GM19240 (cell line): ENCODE measurements at regions not wholly inside any gene's neighbourhood (a gene's known extent, or its start where the extent isn't known, plus 50 kb on each side); places are given as distances from the start of the nearest gene placed in this dataset.

ENCODE experiments used
- DNase-seq: peaks from one replicate; pipeline ENCODE4 v3.0.0; 2011; ENCODE audit warnings: low spot score; ENCODE audit not compliant: insufficient read length

DNA sequence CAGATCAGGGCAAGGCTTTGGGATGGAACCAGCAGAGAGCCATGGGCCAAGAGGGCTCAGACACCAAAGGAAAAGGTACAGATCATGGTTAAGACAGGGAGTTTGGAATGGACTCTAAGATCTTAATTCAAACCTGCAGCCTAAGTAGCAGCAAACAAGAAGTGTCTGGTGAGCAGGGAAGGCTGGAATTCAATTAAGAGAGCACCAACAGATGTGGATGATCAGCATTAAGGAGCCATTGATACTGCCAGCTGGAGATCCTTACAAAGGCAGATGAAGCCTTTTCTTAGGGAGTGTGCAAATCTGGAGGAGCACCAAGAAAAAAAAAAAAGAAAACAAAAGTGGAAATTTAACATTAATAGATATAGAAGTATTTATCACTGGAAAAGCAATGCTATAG lies 516.8 kb downstream of the RASEF start:
- DNase-seq = no peak

DNA sequence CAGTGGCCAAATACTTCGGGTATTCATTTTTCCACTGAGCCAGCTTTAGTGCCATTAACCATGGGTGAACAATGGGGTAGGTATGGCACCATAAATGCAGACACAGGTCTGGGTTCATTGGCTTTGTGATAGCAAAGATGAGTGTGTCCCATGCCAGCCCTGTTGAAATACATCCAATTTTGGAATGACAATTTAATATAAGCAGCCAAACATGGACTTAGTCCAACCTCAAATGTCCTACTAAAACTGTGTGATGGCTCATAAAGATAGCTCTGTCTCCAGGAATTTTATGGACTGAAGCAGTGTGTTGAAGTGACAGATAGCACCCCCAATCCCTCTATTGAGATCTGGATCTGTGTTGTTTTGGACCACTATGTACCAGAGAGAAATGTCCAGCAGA lies 514.9 kb downstream of the RASEF start:
- DNase-seq = no peak

DNA sequence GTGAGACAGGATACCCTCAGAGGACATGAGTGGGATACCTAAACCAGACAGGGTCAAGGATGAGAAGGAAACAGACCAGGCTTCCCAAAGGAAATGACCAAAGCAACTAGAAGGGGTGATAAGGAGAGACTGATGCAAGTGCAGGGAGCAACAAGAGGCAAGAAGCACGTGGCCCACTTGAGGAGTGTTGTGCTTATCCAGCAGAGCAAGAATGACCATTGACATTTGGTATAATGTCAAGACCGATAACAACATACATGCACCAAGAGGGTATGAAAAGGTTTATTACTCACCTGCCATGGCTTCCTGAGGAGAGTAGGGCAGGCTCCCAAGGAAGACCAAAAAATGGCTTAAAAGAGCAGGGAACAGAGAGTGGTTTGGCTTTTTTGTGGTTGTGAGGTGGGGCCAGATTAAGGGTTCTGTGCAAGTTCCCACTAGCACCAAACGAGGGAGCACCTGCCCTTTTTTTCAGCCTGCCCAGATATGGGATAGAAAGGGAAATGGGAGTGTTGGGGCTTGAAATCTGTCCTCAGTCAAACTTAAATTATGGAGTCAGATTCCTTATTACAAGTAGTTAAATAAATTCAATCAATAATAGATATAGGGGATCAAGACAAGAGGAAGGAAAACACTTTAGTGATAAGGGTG lies 513.6 kb downstream of the RASEF start:
- DNase-seq = no peak

DNA sequence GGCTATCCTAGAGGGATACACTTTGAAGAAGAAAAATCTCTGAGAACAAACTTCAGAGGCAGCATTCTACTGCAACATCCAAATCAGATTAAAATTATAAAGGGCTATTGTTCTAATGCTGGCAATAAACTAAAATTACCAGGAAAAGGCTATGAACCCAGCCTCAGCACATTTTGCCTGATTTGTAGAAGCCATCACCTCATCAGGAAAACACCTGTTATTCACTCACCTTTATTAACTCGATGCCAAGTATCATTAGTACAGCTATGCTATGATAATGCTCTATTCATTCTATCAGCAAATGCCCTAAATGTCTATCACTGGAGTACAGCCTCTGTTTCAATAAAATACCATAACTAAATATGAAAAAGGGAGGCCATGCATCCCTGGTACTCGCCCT lies 510.2 kb downstream of the RASEF start:
- DNase-seq = no peak

DNA sequence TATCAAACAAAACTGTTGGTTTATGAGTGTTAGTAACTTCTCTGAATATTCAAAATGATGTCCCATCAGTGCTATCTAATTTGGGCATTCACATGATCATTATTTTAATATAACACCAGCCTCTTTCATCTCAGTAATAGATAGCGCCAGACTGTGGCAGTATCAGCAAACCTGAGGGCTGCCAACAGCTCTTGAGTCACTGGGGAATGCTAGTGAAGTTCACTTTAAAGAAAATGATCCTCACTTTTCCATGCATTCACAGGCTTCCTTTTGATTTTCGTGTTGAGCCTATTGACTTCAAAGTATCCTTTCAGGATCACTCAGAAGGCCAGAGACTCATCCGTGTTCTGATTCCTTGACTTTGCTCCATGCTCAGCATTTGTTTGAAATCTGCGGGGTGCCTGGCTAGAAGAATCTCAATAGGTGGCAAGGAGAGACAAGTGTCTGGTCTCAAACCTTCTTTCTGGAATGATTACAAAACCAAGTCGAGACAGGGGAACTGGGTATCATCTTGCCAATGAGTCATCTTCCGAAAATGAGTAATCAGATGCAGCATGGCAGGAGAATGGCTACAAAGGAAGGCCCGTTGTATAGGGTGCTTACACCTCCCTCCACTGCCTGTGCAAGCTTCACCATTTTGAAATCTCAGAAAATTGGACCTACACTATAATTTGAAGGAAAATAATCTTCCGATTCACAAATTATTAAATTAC lies 509.1 kb downstream of the RASEF start:
- no peak for DNase-seq

DNA sequence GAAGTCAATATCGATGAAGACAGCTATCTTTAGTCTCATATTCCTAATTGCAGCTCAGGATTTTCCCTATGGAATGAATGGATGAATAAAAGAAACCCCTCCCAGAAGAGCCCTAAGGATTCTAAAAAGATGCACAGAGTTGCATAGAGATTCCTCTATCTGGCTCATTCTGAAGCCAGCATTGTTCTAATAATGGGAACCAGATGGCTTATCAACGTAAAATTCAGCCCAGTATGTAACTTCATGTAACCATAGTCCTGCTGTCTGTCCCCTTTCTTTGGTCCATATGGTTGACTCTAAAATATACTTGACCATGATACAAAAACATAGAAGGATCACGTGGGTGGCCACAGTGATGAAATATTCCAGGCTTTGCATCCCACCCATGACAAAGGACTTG lies 508.6 kb downstream of the RASEF start:
- no peak for DNase-seq

DNA sequence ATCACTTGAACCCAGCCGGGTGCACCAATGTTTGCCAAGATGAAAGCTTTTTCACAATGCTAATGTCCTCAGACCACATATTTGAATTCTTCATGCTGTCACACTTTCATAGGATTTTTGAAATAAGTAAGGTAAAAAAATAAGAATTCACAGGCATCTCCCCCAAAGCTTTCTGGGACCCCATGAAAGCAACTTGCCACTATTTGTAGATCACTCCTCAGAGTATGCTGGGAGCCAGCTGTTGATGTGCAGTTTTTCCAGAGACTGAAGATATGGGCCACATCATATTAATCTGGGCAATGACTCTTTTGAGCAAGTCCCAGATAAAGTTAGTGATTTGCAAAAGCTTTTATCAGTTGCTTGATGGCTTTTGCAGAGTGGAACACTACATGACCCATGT lies 507.9 kb downstream of the RASEF start:
- no peak for DNase-seq

DNA sequence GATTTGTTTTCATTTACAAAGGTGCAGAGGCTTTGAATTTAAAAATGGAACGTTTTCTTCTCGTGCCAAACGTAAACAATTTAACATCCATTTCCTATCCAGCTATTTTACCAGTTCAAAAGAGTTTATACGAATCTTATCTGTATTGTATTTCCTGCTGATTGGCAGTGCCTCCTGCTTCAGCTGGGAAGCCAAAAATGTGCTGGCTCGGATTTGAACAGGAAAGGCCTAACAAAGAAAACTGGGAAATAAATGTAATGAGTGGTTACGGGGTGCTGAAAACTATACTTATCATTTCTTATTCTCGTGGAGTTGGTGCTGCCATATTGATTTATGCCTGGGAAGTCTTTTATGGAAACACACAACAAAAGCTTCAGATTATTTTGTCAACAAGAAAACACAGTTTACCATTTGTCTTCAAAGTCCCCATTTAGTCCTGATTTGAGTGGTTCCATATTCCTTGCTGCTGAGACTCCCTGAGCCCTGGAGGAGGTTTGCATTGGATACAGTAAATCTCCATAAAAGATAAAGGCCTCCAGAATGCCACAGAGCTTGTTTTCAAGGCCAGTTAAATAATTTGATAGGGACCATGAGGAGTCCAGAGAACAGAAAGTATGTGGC lies 507.4 kb downstream of the RASEF start:
- no peak for DNase-seq

DNA sequence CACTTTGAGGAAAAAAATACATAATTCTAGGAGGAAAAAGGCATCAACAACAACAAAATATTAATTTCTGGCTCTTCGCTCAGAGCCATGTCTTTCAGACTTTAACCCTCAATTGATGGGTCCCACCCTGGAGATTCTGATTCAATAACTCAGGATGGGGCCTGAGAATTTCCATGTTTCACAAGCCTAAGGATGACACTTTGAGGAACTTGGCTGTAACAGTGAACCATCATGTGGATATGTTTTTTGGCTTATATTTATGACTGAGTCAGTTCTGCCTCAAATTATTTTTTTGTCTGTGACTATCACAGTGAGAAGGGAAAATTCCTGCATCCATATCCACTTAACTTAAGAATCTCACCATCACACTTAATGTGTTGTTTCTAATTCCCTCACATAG lies 504.6 kb downstream of the RASEF start:
- no peak for DNase-seq

DNA sequence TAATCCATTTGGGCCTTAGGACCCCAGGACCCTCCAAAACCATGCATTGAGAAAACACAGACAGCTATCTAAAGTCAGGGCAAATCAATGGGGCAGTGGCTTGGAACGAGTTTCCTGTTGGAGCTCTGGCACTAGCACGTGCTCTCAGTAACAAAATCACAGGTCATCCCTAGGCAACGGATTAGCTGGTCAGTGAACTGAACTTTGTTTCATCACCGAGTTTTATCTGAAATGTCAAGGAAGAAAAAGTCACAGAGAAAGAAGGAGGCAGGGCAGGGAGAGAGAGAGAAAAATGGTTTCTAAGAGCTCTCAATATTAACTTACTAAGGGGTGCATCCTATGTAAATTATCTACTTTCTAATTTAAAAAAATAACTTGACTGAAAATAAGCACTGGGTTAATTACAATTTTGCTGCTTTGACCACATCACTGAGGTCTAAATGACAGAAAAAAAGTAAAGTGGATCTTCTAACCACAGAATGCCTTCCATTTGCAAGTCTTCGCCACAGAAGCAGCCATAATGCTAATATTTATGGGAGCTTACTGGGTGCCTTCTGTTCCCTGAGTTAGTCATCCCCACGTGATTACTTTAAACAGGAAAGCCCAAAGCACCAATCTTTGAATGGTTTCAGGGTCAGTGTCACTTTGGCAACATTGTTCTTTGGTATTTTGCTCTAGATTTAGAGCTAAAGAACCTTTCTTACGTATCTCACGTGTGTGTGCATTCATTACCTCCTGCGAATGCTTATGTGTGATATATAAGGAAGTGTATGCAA lies 503.9 kb downstream of the RASEF start:
- DNase-seq = no peak

DNA sequence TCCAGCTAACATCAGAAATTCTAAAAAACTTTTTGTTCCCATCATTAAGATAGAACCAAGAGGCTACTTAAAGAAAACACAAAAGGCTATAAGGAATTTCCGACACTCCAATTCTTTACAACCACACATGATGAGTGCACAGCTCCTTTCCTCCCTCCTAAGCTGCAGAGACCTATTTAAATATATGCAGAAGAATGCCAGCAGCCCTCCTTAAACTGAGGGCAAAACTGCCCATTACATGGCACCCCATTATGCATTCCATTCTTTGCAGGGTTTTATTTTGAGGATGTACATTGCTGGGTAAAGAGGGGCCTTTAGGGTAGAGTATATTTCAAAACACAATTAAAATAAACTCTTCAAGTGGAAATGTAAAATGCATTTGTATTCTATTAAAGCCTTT lies 502.9 kb downstream of the RASEF start:
- DNase-seq = no peak

DNA sequence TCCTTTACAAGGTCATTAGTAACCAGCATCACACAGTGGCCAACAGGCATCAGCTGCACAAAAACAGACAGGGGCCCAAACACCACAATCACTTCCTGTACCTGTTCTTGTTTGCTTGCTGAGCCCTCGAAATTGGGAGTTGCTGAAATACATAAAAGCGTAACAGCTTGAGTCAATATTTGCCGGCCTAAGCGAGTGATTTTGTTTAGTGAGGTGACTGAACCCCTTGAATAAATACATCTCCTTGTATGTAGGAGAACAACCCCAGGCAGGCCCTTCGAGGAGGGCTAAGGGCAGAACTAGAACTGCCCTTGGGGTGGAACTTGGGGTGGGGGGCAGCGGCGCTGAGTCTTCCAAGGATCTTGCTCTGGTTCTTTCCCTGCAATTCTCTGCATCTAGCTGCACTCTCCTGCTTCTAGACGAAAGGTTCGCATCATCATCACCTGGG lies 502.5 kb downstream of the RASEF start:
- no peak for DNase-seq

DNA sequence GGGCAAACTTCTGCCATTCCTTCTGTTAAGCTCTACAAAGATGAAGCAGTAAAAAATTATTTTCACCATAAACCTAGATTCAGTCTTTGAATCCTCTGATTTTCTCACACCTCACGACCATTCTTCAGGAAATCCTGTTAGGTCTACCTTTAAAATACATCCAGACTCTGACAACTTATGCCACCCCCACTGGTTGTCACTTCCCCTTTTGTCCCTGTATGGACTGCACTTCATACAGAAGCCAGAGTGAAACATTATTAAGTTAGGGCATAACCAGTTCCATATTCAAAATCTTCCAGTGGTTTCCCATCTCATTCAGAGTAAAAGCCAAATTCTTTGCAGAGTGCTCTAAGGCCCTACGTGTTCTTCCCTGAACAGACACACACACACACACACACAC lies 499.8 kb downstream of the RASEF start:
- no peak for DNase-seq

DNA sequence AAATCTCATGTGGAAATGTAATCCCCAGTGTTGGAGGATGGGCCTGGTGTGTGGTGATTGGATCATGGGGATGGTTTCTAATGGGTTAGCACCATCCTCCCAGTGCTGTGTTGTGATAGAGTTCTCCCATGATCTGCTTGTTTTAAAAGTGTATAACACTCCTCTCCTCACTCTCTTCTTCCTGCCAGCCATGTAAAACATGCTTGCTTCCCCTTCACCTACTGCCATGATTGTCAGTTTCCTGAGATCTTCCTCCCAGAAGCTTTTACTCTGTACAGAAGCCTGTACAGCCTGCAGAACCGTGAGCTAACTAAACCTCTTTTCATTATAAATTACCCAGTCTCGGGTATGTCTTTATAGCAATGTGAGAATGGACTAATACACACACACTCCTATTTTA lies 499.1 kb downstream of the RASEF start:
- DNase-seq = no peak

DNA sequence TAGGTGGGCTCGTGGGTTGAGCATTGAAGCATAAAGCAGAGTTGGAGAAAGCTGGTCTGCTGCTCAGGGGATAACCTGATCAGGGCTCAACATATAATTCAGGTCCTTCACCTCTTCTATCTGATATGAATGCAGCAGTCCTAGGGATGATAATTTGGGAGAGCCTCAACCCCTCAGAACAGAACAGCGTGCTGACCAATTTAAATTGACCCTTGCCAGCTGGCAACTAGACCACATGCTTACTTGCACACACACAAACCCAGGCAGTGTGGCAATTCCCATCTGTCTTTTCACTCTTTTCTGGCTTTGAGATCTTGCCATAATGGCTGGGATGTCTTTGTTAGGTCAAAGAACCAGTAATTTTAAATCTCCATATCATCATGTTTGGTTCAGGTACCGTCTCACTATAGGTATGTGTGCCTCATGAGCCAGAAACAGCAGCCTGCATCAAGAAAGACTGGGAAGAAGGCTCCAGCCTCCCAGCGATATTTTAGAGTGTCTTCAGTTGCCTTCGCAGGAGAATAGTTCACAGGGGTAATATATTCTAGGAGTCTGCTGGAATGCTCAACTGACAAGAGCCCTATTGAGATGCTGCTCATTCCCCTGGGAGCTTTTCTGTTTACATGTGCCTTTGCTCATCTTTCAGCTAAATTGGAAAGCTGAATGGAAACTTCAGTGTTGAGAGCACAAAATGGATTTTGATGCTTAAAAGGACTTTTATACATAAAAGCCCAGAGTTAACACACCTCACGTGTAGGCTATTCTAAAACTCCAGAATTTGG lies 497.6 kb downstream of the RASEF start:
- DNase-seq = no peak

DNA sequence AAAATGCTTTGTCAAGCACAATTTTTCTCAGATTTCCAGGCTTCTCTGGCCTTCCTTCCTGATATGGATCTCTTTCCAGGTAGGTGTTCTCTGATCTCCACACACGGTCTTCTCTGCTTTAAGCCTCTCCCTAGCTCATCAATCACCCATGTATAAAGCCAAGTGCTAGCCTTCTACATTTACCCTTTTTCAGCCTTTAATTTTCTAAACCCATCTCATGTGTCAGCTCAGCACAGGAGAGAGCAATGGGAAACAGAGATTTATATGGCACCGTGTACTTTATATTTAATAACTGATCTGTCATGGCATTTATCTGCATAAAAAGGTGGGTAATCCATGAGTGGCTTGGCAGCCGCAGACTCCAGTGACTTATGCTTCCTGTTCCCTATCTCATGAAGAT lies 495.0 kb downstream of the RASEF start:
- no peak for DNase-seq

DNA sequence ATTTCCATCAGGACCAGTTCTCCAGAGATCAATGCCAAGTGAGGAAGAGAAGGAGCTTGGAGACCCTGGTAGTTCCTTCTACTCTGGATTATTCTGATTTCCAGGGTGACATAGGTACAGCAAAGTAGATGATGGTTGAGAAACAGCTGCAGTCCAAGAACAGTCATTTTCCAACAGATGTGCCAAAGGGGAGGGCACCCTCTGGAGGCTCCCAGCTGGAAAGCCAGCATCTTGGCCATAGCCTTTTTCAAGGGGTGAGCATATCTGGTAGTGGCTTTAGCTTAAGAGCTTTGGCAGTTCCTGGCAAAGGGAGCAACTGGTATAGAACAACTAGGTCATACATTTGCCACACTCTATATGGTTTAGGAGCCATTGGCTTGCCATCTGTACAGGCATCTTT lies 492.7 kb downstream of the RASEF start:
- no peak for DNase-seq

DNA sequence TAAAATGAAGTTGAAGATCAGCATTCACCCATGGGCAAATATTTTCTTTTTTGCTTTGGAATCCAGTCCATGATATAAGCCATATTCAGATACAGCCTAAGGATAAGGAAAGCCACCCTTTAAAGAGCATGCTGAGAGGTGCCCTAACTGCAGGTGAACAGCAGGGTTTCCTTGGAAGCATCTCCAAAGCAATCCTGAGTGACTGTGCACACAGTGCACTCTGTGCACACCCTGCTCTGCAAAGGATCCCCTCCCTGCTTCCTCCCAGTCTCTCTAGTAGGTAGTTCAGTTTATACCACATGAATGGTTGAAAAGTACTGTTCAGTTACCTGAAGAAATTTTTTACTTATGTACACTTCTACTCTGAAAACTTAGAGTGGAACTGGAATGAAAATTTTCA lies 491.4 kb downstream of the RASEF start:
- no peak for DNase-seq

DNA sequence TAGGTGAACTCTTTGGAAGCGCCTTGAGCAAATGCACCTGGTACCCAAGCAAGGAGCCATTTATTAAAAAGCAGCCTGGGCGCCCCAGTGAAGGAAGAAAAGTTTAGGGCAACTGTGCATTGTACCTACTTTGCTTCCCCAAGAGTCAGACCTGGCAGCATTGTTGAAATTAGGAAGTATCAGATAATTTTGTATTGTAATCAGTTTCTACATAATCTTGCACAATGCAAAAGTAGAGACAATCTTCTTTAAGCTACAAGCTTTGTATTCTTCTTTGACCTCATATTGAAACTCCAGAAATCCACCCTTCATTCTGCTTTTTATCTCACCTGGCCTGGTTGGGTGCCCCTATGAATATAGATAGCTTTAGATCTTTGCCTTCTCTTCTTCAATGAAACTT lies 490.8 kb downstream of the RASEF start:
- no peak for DNase-seq

DNA sequence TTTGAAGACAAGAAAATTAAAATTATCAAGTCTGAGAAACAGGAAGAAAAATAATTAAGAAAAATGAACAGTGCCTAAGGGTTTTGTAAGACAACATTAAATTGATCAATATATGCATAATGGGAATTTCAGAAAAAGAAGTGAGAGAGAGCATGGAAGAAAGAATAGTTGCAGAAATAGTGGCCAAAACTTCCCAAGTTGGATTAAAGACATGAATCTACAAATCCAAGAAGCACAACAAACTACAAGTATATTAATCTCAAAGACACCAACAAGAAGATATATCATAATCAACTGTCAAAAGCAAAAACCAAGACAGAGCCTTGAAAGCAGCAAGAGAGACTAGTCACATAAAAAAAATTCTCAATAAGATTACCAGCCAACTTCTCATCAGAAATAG lies 488.0 kb downstream of the RASEF start:
- DNase-seq = no peak

DNA sequence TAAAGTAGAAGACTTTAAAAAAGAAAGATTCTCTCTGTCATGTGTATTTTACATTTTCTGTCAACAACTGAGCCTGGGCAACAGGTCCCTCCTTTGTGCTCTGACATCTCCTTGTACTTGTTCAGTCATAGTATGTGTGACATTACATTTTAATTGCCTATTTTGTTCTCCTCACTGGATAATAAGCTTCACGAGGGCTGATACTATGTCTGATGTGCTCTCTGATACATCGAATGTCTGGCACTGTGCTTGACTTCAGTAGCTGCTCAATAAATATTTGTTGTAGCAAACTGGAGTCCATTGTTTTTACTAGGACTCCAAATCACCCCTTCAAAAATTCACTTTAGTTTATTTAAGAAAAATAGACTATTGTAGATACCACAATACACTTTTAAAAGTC lies 482.0 kb downstream of the RASEF start:
- DNase-seq = no peak
